ENCODE measurements at regions not wholly inside any gene's neighbourhood (a gene's known extent, or its start where the extent isn't known, plus 50 kb on each side); places are given as distances from the start of the nearest gene placed in this dataset.

GRCh38 chr14:84646786-84647500 is 883.0 kb upstream of the FLRT2 start:
- TF ChIP-seq CTCF (IDR thresholded peaks at IDR 0.05), result no peak
- no peak for TF ChIP-seq POLR2A (IDR thresholded peaks at IDR 0.05)
- 76 to 77% methylated on average over 6 of the region's 6 CpGs for WGBS, 2 donors
- no peak overlapping the region for H3K4me3 ChIP-seq (ENCODE audit: low read depth, poor library complexity, severe bottlenecking)
- intact Hi-C loops (cut with DNase I; ENCODE audit: low total_unique reads), result no loop called here
- DNase-seq (ENCODE audit: low spot score in 2 of 2), result no peak

DNA sequence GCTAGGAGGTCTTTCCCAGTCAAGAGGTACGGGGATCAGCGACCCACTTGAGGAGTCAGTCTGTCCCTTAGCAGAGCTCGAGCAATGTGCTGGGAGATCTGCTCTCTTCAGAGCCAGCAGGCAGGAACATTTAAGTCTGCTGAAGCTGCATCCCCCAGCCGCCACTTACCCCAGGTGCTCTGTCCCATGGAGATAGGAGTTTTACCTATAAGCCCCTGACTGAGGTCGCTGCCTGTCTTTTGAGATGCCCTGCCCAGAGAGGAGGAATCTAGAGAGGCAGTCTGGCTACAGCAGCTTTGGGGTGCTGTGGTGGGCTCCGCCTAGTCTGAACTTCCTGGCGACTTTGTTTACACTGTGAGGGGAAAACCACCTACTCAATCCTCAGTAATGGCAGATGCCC is 874.9 kb upstream of the FLRT2 start:
- no peak for TF ChIP-seq CTCF (IDR thresholded peaks at IDR 0.05)
- no peak for TF ChIP-seq POLR2A (IDR thresholded peaks at IDR 0.05)
- 94 to 98% methylated on average over 7 of the region's 7 CpGs for WGBS, 2 donors
- intact Hi-C loops (cut with DNase I; ENCODE audit: low total_unique reads), result no loop called here
- DNase-seq (ENCODE audit: low spot score in 2 of 2), result peak in 1 of 2 donors; percentile 67
- H3K4me3 ChIP-seq (ENCODE audit: low read depth, poor library complexity, severe bottlenecking), result no peak overlapping the region

GRCh38 chr14:84657911-84658310 is 872.0 kb upstream of the FLRT2 start:
- TF ChIP-seq POLR2A (IDR thresholded peaks at IDR 0.05), result no peak
- no peak for TF ChIP-seq CTCF (IDR thresholded peaks at IDR 0.05)
- H3K4me3 ChIP-seq (ENCODE audit: low read depth, poor library complexity, severe bottlenecking), result no peak overlapping the region
- WGBS, 2 donors, result 41 to 48% methylated on average over 1 of the region's 1 CpG
- DNase-seq (ENCODE audit: low spot score in 2 of 2), result no peak
- intact Hi-C loops (cut with DNase I; ENCODE audit: low total_unique reads), result no loop called here

GRCh38 chr14:84670796-84671195 is 859.1 kb upstream of the FLRT2 start:
- intact Hi-C loops (cut with DNase I; ENCODE audit: low total_unique reads), result no loop called here
- DNase-seq (ENCODE audit: low spot score in 2 of 2), result no peak

DNA sequence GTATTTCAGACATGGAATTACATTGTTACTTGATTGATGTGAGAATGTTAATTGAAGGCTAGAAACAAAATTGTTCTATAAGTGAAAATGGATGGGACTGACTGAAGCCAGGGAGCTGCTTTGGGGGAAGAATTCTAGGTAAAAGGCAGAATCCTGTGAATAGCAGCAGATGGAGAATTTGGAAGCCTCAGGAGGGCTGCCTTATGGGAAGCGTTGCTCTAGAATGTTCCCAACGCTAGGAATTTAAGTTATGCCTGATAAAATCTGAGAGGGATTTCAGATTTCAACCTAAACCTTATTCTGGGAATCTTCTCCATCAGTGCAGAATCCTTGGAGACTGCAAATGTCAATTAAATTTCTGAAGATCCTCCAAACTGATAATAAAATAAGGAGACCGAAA is 858.2 kb upstream of the FLRT2 start:
- no peak for DNase-seq (ENCODE audit: low spot score in 2 of 2)
- H3K4me3 ChIP-seq (ENCODE audit: low read depth, poor library complexity, severe bottlenecking), result no peak overlapping the region
- intact Hi-C loops (cut with DNase I; ENCODE audit: low total_unique reads), result no loop called here
- WGBS, 2 donors, result 50 to 82% methylated on average over 3 of the region's 3 CpGs
- TF ChIP-seq CTCF (IDR thresholded peaks at IDR 0.05) (no peak), POLR2A (IDR thresholded peaks at IDR 0.05) (no peak)

More at GRCh38 chr14:84670796-84671195, 859.1 kb upstream of the FLRT2 start:
- TF ChIP-seq POLR2A (IDR thresholded peaks at IDR 0.05), result no peak
- no peak for TF ChIP-seq CTCF (IDR thresholded peaks at IDR 0.05)
- no peak overlapping the region for H3K4me3 ChIP-seq (ENCODE audit: low read depth, poor library complexity, severe bottlenecking)

GRCh38 chr14:84674636-84675035 is 855.3 kb upstream of the FLRT2 start:
- intact Hi-C loops (cut with DNase I; ENCODE audit: low total_unique reads), result no loop called here
- 53% methylated on average over 1 of the region's 1 CpG for whole genome bisulfite sequencing, 2 donors
- TF ChIP-seq POLR2A (IDR thresholded peaks at IDR 0.05) (no peak), CTCF (IDR thresholded peaks at IDR 0.05) (no peak)
- no peak overlapping the region for H3K4me3 ChIP-seq (ENCODE audit: low read depth, poor library complexity, severe bottlenecking)
- no peak for DNase-seq (ENCODE audit: low spot score in 2 of 2)
